GM12892 (cell line): ENCODE measurements at regions not wholly inside any gene's neighbourhood (a gene's known extent, or its start where the extent isn't known, plus 50 kb on each side); places are given as distances from the start of the nearest gene placed in this dataset.

ENCODE experiments used
- POLR2A ChIP-seq: IDR thresholded peaks from 2 replicates; pipeline ENCODE4 v1.6.1; 2011; ENCODE audit warnings: low read depth, low read length, control low read depth
- POLR2AphosphoS5 ChIP-seq: IDR thresholded peaks from 2 replicates; pipeline ENCODE4 v1.6.1; 2011; ENCODE audit warnings: low read depth, low read length, control low read depth
- TAF1 ChIP-seq: IDR thresholded peaks from 2 replicates; pipeline ENCODE4 v1.6.1; 2011; ENCODE audit warnings: low read depth, mild to moderate bottlenecking, control low read depth, low read length, borderline replicate concordance

DNA sequence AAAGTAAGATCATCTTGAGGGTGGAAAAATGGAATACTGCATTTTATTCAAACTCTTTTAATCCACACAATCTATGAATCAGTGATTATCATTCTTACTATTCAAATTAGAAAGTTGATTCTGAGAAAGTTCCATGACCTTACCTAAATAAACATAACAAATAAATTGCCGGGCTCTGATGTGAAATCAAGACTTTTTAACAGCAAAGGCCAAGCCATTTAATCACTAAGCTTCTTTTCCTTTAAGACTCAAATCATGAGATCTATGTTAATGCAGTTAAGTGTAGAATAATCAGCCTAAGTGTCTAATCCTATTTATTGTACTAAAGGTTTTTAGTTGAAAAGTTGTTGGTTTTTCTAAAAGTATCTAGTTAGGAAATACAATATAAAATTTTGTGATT, 857.0 kb downstream of the SI start:
- no peak for TF ChIP-seq TAF1
- no peak for TF ChIP-seq POLR2A
- TF ChIP-seq POLR2AphosphoS5 = no peak
